ENCODE measurements at regions not wholly inside any gene's neighbourhood (a gene's known extent, or its start where the extent isn't known, plus 50 kb on each side); places are given as distances from the start of the nearest gene placed in this dataset.

DNA sequence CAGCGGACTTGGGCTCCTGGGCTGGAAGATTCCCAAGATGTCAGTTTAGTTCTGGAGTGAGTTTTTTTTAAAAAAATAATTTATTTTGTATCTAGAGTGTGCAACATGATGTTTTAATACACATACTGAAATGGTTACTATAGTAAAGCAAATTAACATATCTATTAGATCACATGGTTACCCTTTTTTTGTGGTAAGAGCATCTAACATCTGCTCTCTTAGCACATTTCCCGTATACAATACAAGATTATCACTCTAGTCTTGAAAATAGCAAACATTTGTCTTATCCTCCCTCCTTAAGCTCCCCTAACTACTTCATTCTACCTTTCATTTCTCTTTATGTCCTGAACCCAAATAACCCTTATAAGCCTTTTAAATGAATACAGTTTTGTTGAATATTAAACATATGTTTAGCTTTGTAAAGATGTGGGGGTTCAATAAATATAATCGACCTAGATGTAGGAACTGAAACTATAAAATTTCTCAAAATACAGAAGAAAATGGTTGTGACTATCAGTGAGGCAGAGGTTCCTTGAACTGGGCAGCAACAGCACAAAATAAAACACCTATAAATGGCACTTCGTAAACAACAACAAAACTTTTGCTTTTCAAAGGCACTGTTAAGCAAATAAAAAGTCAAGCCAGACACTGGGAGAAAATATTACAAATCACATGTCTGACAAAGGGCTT lies 466.6 kb downstream of the FGF9 start:
- H3K9me3 ChIP-seq: no peaks in the 10 kb centered on the region
- no peak overlapping the region for H3K27ac ChIP-seq
- no peaks in the 10 kb centered on the region for H3K27me3 ChIP-seq
- H3K4me3 ChIP-seq (ENCODE audit: low read depth in 1 of 2, low read length in 1 of 2): no peak overlapping the region
- TF ChIP-seq CTCF (IDR thresholded peaks at IDR 0.05): no peak
- H3K4me1 ChIP-seq (ENCODE audit: control insufficient read depth in 1 of 2, insufficient read depth in 1 of 2, low read depth in 1 of 2, low read length in 1 of 2): no peaks in the 10 kb centered on the region
- no peaks in the 10 kb centered on the region for H3K36me3 ChIP-seq

DNA sequence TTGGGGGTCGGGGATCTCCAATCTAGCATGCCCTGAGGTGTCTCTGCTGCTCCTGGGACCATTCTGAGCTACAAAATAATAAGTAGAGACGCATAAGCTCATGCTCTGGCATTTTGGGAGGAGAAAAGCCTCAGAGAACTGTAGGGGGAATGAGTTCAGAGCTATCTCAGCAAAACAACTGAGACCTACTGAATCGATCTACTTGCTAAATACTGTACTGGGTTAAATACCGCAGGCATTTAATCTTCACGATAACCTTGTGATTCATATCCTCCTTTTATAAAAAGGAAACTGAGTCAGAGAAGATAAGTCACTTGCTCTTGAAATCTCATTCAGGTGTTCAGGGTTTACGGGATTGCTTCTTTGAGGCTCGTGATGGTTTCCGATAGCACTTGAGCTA lies 468.1 kb downstream of the FGF9 start:
- TF ChIP-seq CTCF (IDR thresholded peaks at IDR 0.05): no peak
- no peak overlapping the region for H3K4me3 ChIP-seq (ENCODE audit: low read depth in 1 of 2, low read length in 1 of 2)
- H3K27ac ChIP-seq: no peak overlapping the region
- no peaks in the 10 kb centered on the region for H3K9me3 ChIP-seq
- H3K36me3 ChIP-seq: no peaks in the 10 kb centered on the region
- H3K27me3 ChIP-seq: no peaks in the 10 kb centered on the region
- H3K4me1 ChIP-seq (ENCODE audit: control insufficient read depth in 1 of 2, insufficient read depth in 1 of 2, low read depth in 1 of 2, low read length in 1 of 2): no peaks in the 10 kb centered on the region

DNA sequence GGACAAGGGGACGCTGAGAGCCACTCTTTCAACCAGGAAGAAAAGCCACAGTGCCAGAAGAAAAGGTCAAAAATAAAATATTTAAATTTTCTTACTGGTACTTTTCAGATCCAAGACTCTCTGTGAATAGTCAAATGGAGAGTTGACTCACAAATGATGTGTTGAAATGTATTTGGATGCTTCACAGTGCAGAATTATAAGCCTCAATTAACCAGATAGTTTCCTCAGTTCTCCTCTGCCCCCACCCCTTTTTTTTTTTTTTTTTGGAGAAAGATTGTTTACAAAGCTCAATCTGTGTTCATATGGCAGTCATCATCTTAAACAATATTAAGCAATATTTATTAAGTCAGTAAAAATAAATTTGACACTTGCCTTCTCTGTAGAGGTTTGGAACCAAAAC lies 470.8 kb downstream of the FGF9 start:
- TF ChIP-seq CTCF (IDR thresholded peaks at IDR 0.05): no peak
- Histone ChIP-seq H3K27me3 (no peaks in the 10 kb centered on the region), H3K9me3 (no peaks in the 10 kb centered on the region), H3K27ac (no peak overlapping the region), H3K4me1 (ENCODE audit: control insufficient read depth in 1 of 2, insufficient read depth in 1 of 2, low read depth in 1 of 2, low read length in 1 of 2) (no peaks in the 10 kb centered on the region), H3K36me3 (no peaks in the 10 kb centered on the region), H3K4me3 (ENCODE audit: low read depth in 1 of 2, low read length in 1 of 2) (no peak overlapping the region)

DNA sequence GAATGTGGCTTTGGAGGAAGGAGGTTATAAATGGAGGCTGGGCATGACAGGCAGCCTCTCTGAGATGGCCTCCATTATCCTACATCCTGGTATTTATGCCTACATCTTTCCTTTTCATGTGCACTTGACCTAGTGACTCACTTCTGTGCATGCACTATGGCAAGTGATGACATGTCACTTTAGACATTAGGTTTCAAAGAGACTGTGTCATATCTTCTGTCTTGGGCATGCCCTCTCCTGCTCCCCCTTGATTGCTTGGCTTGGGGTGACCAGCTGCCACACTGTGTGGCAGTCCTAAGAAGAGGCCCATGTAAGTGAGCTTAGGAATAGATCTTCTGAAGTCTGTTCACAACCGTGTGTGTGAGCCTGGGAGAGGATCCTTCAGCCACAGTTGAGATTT lies 472.8 kb downstream of the FGF9 start:
- Histone ChIP-seq H3K27me3 (no peaks in the 10 kb centered on the region), H3K4me1 (ENCODE audit: control insufficient read depth in 1 of 2, insufficient read depth in 1 of 2, low read depth in 1 of 2, low read length in 1 of 2) (no peaks in the 10 kb centered on the region), H3K4me3 (ENCODE audit: low read depth in 1 of 2, low read length in 1 of 2) (no peak overlapping the region), H3K36me3 (no peaks in the 10 kb centered on the region), H3K27ac (no peak overlapping the region), H3K9me3 (no peaks in the 10 kb centered on the region)
- TF ChIP-seq CTCF (IDR thresholded peaks at IDR 0.05): no peak

DNA sequence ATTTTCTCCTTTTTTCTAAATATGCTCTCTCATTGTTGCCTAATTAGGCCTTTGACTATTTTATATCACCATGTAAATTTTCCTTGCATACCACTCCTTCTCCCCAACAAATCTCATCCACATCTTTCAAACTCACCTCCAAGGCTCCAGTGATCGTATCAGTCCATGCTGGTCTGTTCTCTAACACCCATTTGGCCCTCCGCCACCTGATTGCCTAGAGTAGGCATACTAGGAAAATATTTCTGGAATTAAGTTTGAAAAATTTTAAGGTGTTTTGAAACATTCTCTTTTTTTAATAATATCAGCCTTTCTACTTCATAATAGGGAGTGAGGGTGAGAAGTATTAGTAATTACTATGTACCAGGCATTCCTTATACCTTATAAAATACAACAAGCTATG lies 473.9 kb downstream of the FGF9 start:
- Histone ChIP-seq H3K27me3 (no peaks in the 10 kb centered on the region), H3K4me1 (ENCODE audit: control insufficient read depth in 1 of 2, insufficient read depth in 1 of 2, low read depth in 1 of 2, low read length in 1 of 2) (no peaks in the 10 kb centered on the region), H3K9me3 (no peaks in the 10 kb centered on the region), H3K27ac (no peak overlapping the region), H3K4me3 (ENCODE audit: low read depth in 1 of 2, low read length in 1 of 2) (no peak overlapping the region), H3K36me3 (no peaks in the 10 kb centered on the region)
- no peak for TF ChIP-seq CTCF (IDR thresholded peaks at IDR 0.05)

DNA sequence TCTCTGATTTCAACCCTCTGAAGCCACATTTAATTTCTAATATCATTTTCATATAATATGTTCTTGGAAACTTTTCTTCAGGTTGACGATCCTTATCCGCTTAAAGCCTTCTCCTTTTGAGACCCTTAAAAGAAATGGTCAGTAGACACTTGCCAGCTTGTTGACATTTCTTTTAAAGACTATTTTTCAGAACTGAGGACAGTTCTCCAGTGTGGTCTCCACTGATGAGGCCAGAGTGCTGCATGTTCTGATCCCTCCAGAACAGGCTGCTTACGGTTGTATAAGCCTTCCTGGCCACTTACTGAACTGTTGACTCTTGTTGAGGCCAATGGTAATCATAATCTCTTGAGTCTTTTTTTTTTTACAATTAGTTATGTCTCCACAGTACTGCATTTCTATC lies 477.3 kb downstream of the FGF9 start:
- no peak overlapping the region for H3K4me3 ChIP-seq (ENCODE audit: low read depth in 1 of 2, low read length in 1 of 2)
- no peak for TF ChIP-seq CTCF (IDR thresholded peaks at IDR 0.05)
- H3K36me3 ChIP-seq: no peaks in the 10 kb centered on the region
- no peaks in the 10 kb centered on the region for H3K27me3 ChIP-seq
- no peaks in the 10 kb centered on the region for H3K4me1 ChIP-seq (ENCODE audit: control insufficient read depth in 1 of 2, insufficient read depth in 1 of 2, low read depth in 1 of 2, low read length in 1 of 2)
- no peak overlapping the region for H3K27ac ChIP-seq
- H3K9me3 ChIP-seq: no peaks in the 10 kb centered on the region
